KBM-7 (cell line): ENCODE measurements at regions not wholly inside any gene's neighbourhood (a gene's known extent, or its start where the extent isn't known, plus 50 kb on each side); places are given as distances from the start of the nearest gene placed in this dataset.

Source experiments
- DNase-seq: peaks from one replicate; pipeline ENCODE4 v3.0.0-alpha.2; 2015
- in situ Hi-C: fragments of 300-500 bp; cut with MboI; formaldehyde crosslinking; loops from 2 replicates; pipeline ENCODE4 v1.14.3; 2020; ENCODE audit warnings: low sequenced_read_pairs, low pct_unique_long_range_greater_than_20kb, mixed read lengths

- DNase-seq = no peak
- in situ Hi-C loops = no loop called here
Observed at GRCh38 chr10:10956681-10957542, 60.8 kb upstream of the CELF2 start.

- no peak for DNase-seq
- in situ Hi-C loops = no loop called here
Observed at GRCh38 chr10:10958041-10958440, 59.6 kb upstream of the CELF2 start.

GRCh38 chr10:10959666-10960065 lies 58.0 kb upstream of the CELF2 start:
- in situ Hi-C loops = no loop called here
- DNase-seq = no peak

- no peak for DNase-seq
- in situ Hi-C loops = no loop called here
Observed at GRCh38 chr10:10960534-10960933, 57.1 kb upstream of the CELF2 start.

GRCh38 chr10:10961072-10961471 lies 56.6 kb upstream of the CELF2 start:
- in situ Hi-C loops = no loop called here
- no peak for DNase-seq

GRCh38 chr10:10967029-10967428 lies 50.6 kb upstream of the CELF2 start:
- in situ Hi-C loops = no loop called here

GRCh38 chr10:10967581-10968256 lies 50.0 kb upstream of the CELF2 start:
- in situ Hi-C loops = no loop called here
- no peak for DNase-seq

More at GRCh38 chr10:10967029-10967428, 50.6 kb upstream of the CELF2 start:
- DNase-seq = no peak
